HCT116 (cell line): ENCODE measurements at regions not wholly inside any gene's neighbourhood (a gene's known extent, or its start where the extent isn't known, plus 50 kb on each side); places are given as distances from the start of the nearest gene placed in this dataset.
"Not testable (repeated sequence)": the region's sequence is repeated elsewhere in the genome, so short reads cannot be mapped to it uniquely, and the experiment has no call there.

Experiments
- ATF3 ChIP-seq: IDR thresholded peaks from 2 replicates; pipeline ENCODE4 v1.6.1; 2012
- CEBPB ChIP-seq: IDR thresholded peaks from 2 replicates; pipeline ENCODE4 v1.6.1; 2012; ENCODE audit warnings: low read depth
- CTCF ChIP-seq, 3 experiments: fragments of 200-600 bp in 1 of 3; sonication (generic) in 1 of 3; IDR thresholded peaks in 2 of 3; conservative IDR thresholded peaks in 1 of 3; 2 replicates each; pipeline ENCODE4 v1.5.1; 2012 to 2017; ENCODE audit warnings: low read depth in 2 of 3, low read length in 2 of 3, antibody characterized with exemption in 1 of 3, borderline replicate concordance in 1 of 3, control low read depth in 1 of 3, mild to moderate bottlenecking in 1 of 3, mixed read lengths in 1 of 3, mixed run types in 1 of 3, moderate library complexity in 1 of 3; ENCODE audit not compliant: insufficient read depth in 1 of 3
- EZH2 ChIP-seq: fragments of 200-600 bp; sonication (generic); IDR thresholded peaks from 2 replicates; pipeline ENCODE4 v1.6.1; 2017; ENCODE audit warnings: antibody characterized with exemption, mixed run types
- EZH2phosphoT487 ChIP-seq: fragments of 200-600 bp; IDR thresholded peaks from 2 replicates; pipeline ENCODE4 v1.6.1; 2018; ENCODE audit warnings: antibody characterized with exemption, borderline replicate concordance
- JUND ChIP-seq: IDR thresholded peaks from 2 replicates; pipeline ENCODE4 v1.6.1; 2012
- POLR2A ChIP-seq: IDR thresholded peaks from 2 replicates; pipeline ENCODE4 v1.7.0; 2011; ENCODE audit warnings: borderline replicate concordance; ENCODE audit not compliant: insufficient read depth, insufficient read length; ENCODE audit errors: extremely low read depth
- POLR2AphosphoS5 ChIP-seq: IDR thresholded peaks from 2 replicates; pipeline ENCODE4 v1.6.1; 2011; ENCODE audit warnings: mild to moderate bottlenecking, low read depth, low read length, moderate library complexity
- YY1 ChIP-seq: IDR thresholded peaks from 2 replicates; pipeline ENCODE4 v1.6.1; 2011; ENCODE audit warnings: low read length, low read depth, moderate library complexity, mild to moderate bottlenecking; ENCODE audit not compliant: insufficient replicate concordance; ENCODE audit errors: extremely low read depth

- TF ChIP-seq YY1; JUND; CTCF (IDR thresholded peaks at IDR 0.05 in 2 of 3, conservative IDR thresholded peaks at IDR 0.05 in 1 of 3; ENCODE audit: borderline replicate concordance in 1 of 3, insufficient read depth in 1 of 3, low read depth in 2 of 3, low read length in 2 of 3); EZH2phosphoT487; POLR2A; EZH2; CEBPB; POLR2AphosphoS5; ATF3: not testable (repeated sequence)
Observed at GRCh38 chr6:86065002-86065401, 422.3 kb upstream of the SYNCRIP start.
